Keratinocyte (primary cell): ENCODE measurements at regions not wholly inside any gene's neighbourhood (a gene's known extent, or its start where the extent isn't known, plus 50 kb on each side); places are given as distances from the start of the nearest gene placed in this dataset.

Experiments used
- DNase-seq: peaks from one replicate; pipeline ENCODE4 v3.0.0-alpha.2; 2011; ENCODE audit warnings: low read depth, missing footprints, low spot score
- FAIRE-seq: peaks from 2 replicates; lab custom pipeline; 2011; peaks lifted over from hg19 to GRCh38; lab: Jason Lieb, UNC
- H2AFZ ChIP-seq: 2 replicates; pipeline ENCODE4 v1.6.0; 2012; ENCODE audit warnings: low read length, control low read depth, inconsistent platforms; ENCODE audit not compliant: control insufficient read depth
- H3K27ac ChIP-seq: 2 replicates; pipeline ENCODE4 v1.5.1; 2011; ENCODE audit warnings: low read length; ENCODE audit not compliant: control insufficient read depth, insufficient read depth
- H3K27me3 ChIP-seq: 3 replicates; pipeline ENCODE4 v1.6.0; 2011; ENCODE audit warnings: low read length; ENCODE audit not compliant: control insufficient read depth, insufficient read depth; ENCODE audit errors: extremely low read depth
- H3K36me3 ChIP-seq, 2 experiments: 2 replicates in 1 of 2; 3 replicates in 1 of 2; pipeline ENCODE4 v1.5.1; 2011; ENCODE audit warnings: low read length in 2 of 2, mild to moderate bottlenecking in 1 of 2; ENCODE audit not compliant: control insufficient read depth in 2 of 2, insufficient read depth in 2 of 2; ENCODE audit errors: extremely low read depth in 1 of 2
- H3K4me1 ChIP-seq: 3 replicates; pipeline ENCODE4 v1.5.1; 2011; ENCODE audit warnings: low read length; ENCODE audit not compliant: control insufficient read depth, insufficient read depth; ENCODE audit errors: extremely low read depth
- H3K4me2 ChIP-seq: 3 replicates; pipeline ENCODE4 v1.6.0; 2011; ENCODE audit warnings: low read depth, low read length; ENCODE audit not compliant: control insufficient read depth, insufficient read depth; ENCODE audit errors: extremely low read depth
- H3K4me3 ChIP-seq, 3 experiments: fragments of 200-600 bp in 1 of 3; sonication (generic) in 1 of 3; 2 replicates in 2 of 3; 3 replicates in 1 of 3; pipeline ENCODE4 v1.5.1; 2011 to 2016; ENCODE audit warnings: low read length in 3 of 3, mild to moderate bottlenecking in 3 of 3, control low read depth in 2 of 3, inconsistent platforms in 1 of 3, low read depth in 1 of 3, mixed read lengths in 1 of 3, mixed run types in 1 of 3, moderate library complexity in 1 of 3; ENCODE audit not compliant: control insufficient read depth in 2 of 3, insufficient read depth in 2 of 3; ENCODE audit errors: extremely low read depth in 1 of 3
- H3K79me2 ChIP-seq: 2 replicates; pipeline ENCODE4 v1.6.0; 2012; ENCODE audit warnings: low read length; ENCODE audit not compliant: control insufficient read depth, insufficient read depth
- H3K9ac ChIP-seq: 3 replicates; pipeline ENCODE4 v1.6.0; 2011; ENCODE audit warnings: low read length; ENCODE audit not compliant: control insufficient read depth, insufficient read depth; ENCODE audit errors: extremely low read depth
- H3K9me1 ChIP-seq: 3 replicates; pipeline ENCODE4 v1.6.0; 2011; ENCODE audit warnings: low read length; ENCODE audit not compliant: control insufficient read depth, insufficient read depth; ENCODE audit errors: extremely low read depth
- H3K9me3 ChIP-seq: 2 replicates; pipeline ENCODE4 v1.5.1; 2012; ENCODE audit warnings: low read depth, low read length; ENCODE audit not compliant: control insufficient read depth
- H4K20me1 ChIP-seq: 3 replicates; pipeline ENCODE4 v1.6.0; 2011; ENCODE audit warnings: low read length; ENCODE audit not compliant: control insufficient read depth, insufficient read depth; ENCODE audit errors: extremely low read depth
- EZH2 ChIP-seq: IDR thresholded peaks from one replicate; pipeline ENCODE4 v1.6.1; 2012; ENCODE audit warnings: inconsistent platforms, mild to moderate bottlenecking, low read length, moderate library complexity
- dilution Hi-C: fragments of 300-500 bp; cut with MboI; formaldehyde crosslinking; loops from one replicate; pipeline ENCODE4 v1.7.0; 2020; ENCODE audit warnings: low sequenced_read_pairs; ENCODE audit not compliant: extremely low pct_ligation_motif_present
- TF ChIP-seq, protein P1 (sequence below), 3 experiments: IDR thresholded peaks in 1 of 3; conservative IDR thresholded peaks in 1 of 3; optimal IDR thresholded peaks in 1 of 3; 2 replicates in 2 of 3; 3 replicates in 1 of 3; pipeline versions ENCODE3 to v1.5.1; 2011; ENCODE audit warnings: low read length in 3 of 3, mild to moderate bottlenecking in 3 of 3, moderate library complexity in 2 of 3, control low read depth in 1 of 3, inconsistent platforms in 1 of 3; ENCODE audit not compliant: insufficient read depth in 2 of 3; ENCODE audit errors: extremely low read depth in 1 of 3

- TF ChIP-seq EZH2: no peak
- no peak overlapping the region for H2AFZ ChIP-seq
These were observed 352.0 kb downstream of the FLRT2 start for GRCh38 chr14:85881935-85882334.

DNA sequence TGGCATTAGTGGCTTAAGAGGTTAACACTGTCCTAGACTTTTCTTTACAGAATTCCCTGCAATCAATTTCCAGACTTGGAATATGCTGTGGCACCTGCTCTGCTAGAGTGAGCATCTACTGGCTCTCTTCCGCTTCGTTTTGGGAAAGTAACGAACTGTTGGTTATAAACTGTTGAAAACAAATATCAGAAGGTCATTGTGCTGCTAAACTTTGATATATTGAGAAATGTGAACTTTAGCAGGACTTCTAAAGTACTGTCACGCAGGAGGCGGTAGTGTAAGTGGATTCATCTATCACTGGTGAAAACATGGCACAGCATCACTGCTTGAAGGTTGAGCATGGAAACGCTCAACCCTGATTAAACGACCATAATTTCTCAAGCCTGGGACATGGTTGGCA is 348.9 kb downstream of the FLRT2 start:
- H3K36me3 ChIP-seq: no peaks in the 10 kb centered on the region
- H3K4me2 ChIP-seq: no peak overlapping the region
- FAIRE-seq: no peak
- no peak overlapping the region for H3K9ac ChIP-seq
- no peak for TF ChIP-seq EZH2
- TF ChIP-seq, protein P1, sequence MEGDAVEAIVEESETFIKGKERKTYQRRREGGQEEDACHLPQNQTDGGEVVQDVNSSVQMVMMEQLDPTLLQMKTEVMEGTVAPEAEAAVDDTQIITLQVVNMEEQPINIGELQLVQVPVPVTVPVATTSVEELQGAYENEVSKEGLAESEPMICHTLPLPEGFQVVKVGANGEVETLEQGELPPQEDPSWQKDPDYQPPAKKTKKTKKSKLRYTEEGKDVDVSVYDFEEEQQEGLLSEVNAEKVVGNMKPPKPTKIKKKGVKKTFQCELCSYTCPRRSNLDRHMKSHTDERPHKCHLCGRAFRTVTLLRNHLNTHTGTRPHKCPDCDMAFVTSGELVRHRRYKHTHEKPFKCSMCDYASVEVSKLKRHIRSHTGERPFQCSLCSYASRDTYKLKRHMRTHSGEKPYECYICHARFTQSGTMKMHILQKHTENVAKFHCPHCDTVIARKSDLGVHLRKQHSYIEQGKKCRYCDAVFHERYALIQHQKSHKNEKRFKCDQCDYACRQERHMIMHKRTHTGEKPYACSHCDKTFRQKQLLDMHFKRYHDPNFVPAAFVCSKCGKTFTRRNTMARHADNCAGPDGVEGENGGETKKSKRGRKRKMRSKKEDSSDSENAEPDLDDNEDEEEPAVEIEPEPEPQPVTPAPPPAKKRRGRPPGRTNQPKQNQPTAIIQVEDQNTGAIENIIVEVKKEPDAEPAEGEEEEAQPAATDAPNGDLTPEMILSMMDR (optimal IDR thresholded peaks at IDR 0.05 in 1 of 3, IDR thresholded peaks at IDR 0.05 in 1 of 3, conservative IDR thresholded peaks at IDR 0.05 in 1 of 3; ENCODE audit: extremely low read depth in 1 of 3, insufficient read depth in 2 of 3, low read length in 3 of 3): no peak
- no peaks in the 10 kb centered on the region for H3K27me3 ChIP-seq
- H3K9me3 ChIP-seq: no peaks in the 10 kb centered on the region
- DNase-seq: no peak
- no peaks in the 10 kb centered on the region for H4K20me1 ChIP-seq
- H3K9me1 ChIP-seq: no peaks in the 10 kb centered on the region
- no peaks in the 10 kb centered on the region for H3K4me1 ChIP-seq
- H3K79me2 ChIP-seq: no peaks in the 10 kb centered on the region
- no peak overlapping the region for H2AFZ ChIP-seq
- dilution Hi-C loops: no loop called here
- no peak overlapping the region for H3K4me3 ChIP-seq
- no peak overlapping the region for H3K27ac ChIP-seq

More at GRCh38 chr14:85881935-85882334, 352.0 kb downstream of the FLRT2 start:
- Histone ChIP-seq H3K4me1 (no peaks in the 10 kb centered on the region), H3K9me1 (no peaks in the 10 kb centered on the region), H3K27me3 (no peaks in the 10 kb centered on the region), H3K36me3 (no peaks in the 10 kb centered on the region), H3K4me2 (no peak overlapping the region), H3K4me3 (no peak overlapping the region), H3K9ac (no peak overlapping the region), H3K9me3 (no peaks in the 10 kb centered on the region), H4K20me1 (no peaks in the 10 kb centered on the region), H3K79me2 (no peaks in the 10 kb centered on the region), H3K27ac (no peak overlapping the region)
- no peak for FAIRE-seq
- DNase-seq: no peak
- dilution Hi-C loops: no loop called here

DNA sequence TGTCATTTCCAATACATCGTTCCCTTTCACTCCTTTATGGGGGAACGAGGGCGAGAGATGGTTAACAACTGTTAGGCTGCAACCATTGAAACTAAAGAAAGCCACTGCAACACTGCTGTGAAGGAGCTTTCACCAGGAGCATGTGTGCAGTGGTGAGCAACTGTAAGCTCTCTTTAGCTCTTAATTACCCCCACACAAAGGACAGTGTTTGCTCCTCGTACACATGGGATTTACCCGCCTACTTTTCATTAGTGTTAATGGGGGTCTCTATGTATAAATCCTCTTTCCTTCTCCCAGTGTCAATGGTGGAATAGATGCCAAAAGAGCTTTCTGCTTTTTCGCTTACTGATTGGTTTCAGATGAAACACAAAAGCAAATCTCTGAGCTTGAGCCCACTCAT is 343.1 kb downstream of the FLRT2 start:
- no peaks in the 10 kb centered on the region for H3K36me3 ChIP-seq
- H3K4me3 ChIP-seq: no peak overlapping the region
- no peaks in the 10 kb centered on the region for H3K4me1 ChIP-seq
- no peaks in the 10 kb centered on the region for H3K79me2 ChIP-seq
- DNase-seq: no peak
- no peaks in the 10 kb centered on the region for H3K9me3 ChIP-seq
- H3K4me2 ChIP-seq: no peak overlapping the region
- H3K27me3 ChIP-seq: no peaks in the 10 kb centered on the region
- H4K20me1 ChIP-seq: no peaks in the 10 kb centered on the region
- dilution Hi-C loops: no loop called here
- H3K9me1 ChIP-seq: no peaks in the 10 kb centered on the region
- H2AFZ ChIP-seq: no peak overlapping the region
- TF ChIP-seq EZH2: no peak
- TF ChIP-seq, protein P1 (optimal IDR thresholded peaks at IDR 0.05 in 1 of 3, IDR thresholded peaks at IDR 0.05 in 1 of 3, conservative IDR thresholded peaks at IDR 0.05 in 1 of 3; ENCODE audit: extremely low read depth in 1 of 3, insufficient read depth in 2 of 3, low read length in 3 of 3): no peak
- FAIRE-seq: no peak
- H3K27ac ChIP-seq: no peak overlapping the region
- no peak overlapping the region for H3K9ac ChIP-seq
